ENCODE measurements at regions not wholly inside any gene's neighbourhood (a gene's known extent, or its start where the extent isn't known, plus 50 kb on each side); places are given as distances from the start of the nearest gene placed in this dataset.

DNA sequence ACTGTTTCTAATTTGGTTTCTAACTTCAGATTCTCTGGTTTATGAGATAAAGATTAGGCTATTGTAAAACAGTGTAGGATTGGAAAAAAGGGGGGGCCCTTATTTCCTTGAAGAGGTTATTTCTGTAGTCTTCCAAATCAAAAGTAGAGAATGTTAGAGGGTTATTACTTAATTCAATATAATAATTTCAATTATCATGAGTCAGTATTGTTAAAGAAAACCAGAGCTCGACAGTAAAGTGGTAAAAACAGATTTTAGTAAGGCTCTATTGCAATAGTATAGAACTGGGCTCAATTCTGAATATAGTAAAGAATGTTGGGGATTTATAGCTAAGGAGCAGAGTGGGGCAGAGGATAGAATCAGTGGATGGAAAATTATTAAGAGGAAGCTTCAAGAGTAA is 140.0 kb downstream of the TANC2 start:
- Mint-ChIP-seq H3K4me1 (ENCODE audit: unreplicated experiment) (no peaks in the 10 kb centered on the region), H3K27ac (no peak overlapping the region), H3K4me3 (no peak overlapping the region), H3K36me3 (peaks cover 5% of the 10 kb centered on the region), H3K27me3 (no peaks in the 10 kb centered on the region), H3K9me3 (no peaks in the 10 kb centered on the region)
- TF ChIP-seq, protein P1, sequence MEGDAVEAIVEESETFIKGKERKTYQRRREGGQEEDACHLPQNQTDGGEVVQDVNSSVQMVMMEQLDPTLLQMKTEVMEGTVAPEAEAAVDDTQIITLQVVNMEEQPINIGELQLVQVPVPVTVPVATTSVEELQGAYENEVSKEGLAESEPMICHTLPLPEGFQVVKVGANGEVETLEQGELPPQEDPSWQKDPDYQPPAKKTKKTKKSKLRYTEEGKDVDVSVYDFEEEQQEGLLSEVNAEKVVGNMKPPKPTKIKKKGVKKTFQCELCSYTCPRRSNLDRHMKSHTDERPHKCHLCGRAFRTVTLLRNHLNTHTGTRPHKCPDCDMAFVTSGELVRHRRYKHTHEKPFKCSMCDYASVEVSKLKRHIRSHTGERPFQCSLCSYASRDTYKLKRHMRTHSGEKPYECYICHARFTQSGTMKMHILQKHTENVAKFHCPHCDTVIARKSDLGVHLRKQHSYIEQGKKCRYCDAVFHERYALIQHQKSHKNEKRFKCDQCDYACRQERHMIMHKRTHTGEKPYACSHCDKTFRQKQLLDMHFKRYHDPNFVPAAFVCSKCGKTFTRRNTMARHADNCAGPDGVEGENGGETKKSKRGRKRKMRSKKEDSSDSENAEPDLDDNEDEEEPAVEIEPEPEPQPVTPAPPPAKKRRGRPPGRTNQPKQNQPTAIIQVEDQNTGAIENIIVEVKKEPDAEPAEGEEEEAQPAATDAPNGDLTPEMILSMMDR (conservative IDR thresholded peaks at IDR 0.05), result no peak
- no peak for DNase-seq (ENCODE audit: extremely low spot score, unreplicated experiment)

DNA sequence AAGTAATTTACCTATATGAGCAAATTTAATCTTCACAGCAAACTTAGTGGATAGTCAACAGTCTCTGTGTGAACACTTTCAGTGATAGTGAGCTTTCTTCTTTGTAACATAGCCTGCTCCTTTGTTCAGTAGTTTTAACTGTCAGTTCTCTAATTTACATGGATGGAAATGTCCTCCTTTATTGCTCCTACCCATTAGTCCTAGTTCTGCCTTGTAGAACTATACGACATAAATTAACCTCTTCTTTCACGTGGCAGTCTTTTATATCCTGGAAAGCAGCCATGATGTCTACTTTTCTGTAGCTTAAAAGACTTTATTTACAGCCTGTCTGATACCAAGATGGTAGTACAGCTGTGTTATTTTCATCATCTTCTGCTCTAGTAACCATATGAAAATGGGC is 143.6 kb downstream of the TANC2 start:
- no peak overlapping the region for H3K27ac Mint-ChIP-seq
- no peak overlapping the region for H3K4me3 Mint-ChIP-seq
- peaks cover 6% of the 10 kb centered on the region for H3K36me3 Mint-ChIP-seq
- H3K4me1 Mint-ChIP-seq (ENCODE audit: unreplicated experiment), result peaks cover 10% of the 10 kb centered on the region
- no peak for DNase-seq (ENCODE audit: extremely low spot score, unreplicated experiment)
- no peaks in the 10 kb centered on the region for H3K9me3 Mint-ChIP-seq
- no peaks in the 10 kb centered on the region for H3K27me3 Mint-ChIP-seq
- TF ChIP-seq, protein P1 (conservative IDR thresholded peaks at IDR 0.05), result no peak

DNA sequence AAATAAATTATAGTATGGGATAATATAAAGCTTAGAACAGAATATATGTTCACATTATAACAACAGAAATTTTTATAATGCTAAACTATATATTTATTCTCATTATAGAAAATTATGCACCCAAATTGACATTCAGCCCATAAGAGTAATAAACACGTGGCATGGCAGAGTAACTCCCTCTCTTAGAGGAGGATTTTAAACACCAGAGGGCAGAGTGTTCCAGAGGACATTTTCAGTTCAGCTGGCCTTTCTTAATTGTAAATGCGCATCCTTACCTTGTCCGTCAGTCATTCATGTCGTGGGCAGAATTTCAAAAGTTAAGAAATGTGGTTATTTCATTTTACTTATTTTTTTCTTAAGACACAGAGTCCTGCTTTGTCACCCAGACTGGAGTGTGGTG is 147.1 kb downstream of the TANC2 start:
- Mint-ChIP-seq H3K27me3 (no peaks in the 10 kb centered on the region), H3K27ac (no peak overlapping the region), H3K36me3 (peaks cover 6% of the 10 kb centered on the region), H3K9me3 (no peaks in the 10 kb centered on the region), H3K4me1 (ENCODE audit: unreplicated experiment) (peaks cover 21% of the 10 kb centered on the region), H3K4me3 (no peak overlapping the region)
- no peak for DNase-seq (ENCODE audit: extremely low spot score, unreplicated experiment)
- TF ChIP-seq, protein P1 (conservative IDR thresholded peaks at IDR 0.05), result peak; percentile 63

DNA sequence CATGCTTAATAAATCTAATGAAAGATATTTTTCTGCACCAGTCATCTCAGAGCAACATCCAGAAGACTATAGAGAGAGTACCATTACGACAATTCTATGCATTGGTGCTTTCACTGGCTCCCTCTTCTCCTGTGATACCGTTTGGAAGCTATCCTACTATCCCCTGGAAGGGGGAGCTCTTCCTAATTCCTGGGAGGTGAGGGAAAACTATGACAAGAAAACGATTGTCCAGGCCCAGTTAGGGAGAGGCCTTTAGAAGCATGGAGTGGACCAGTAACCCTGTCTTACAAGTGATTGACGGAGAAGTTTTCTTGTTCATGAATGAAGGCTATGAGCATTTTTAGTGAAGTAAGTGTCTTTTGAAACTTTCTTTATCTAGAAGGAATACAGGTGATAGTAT is 150.2 kb downstream of the TANC2 start:
- H3K4me1 Mint-ChIP-seq (ENCODE audit: unreplicated experiment), result peaks cover 21% of the 10 kb centered on the region
- no peaks in the 10 kb centered on the region for H3K9me3 Mint-ChIP-seq
- H3K27me3 Mint-ChIP-seq, result no peaks in the 10 kb centered on the region

DNA sequence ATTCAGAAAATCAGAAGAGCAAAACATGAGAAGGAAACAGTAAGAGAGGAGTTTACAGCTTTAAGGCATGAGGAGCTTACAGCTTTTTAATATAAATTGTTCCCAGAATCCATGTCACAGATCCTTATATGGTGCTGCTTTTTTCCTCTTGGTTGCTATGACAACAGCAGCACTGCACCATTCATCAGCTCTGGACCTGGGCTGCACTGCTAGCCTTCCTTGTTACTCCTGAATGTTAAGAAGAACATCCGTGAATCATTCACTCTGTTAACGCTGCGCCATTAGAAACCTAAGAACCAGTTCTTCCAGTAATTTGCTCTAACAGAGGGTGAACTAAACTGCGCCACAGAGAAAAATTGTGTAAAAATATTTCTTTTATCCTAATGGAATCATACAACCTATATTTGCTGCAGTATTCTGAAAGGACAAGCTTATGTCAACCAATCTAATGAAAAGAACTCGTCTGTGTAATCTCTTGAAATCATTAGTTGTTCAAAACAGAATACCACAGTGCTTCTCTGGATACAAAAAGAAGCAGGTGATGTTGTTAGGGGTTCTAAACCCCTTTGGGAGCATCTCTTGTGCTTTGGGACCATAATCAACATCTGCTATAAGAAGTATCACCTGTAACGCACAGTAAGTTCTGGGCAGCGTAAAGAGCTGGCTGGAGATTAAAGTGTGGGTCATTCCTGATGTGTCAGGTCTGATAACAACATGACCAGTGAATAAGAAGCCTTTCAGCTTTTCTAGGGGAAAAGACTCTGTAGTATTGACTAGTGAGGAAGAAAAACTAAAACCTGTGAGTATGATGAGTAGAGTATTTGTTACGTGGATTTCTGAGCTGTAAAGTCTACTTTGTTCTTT is 151.2 kb downstream of the TANC2 start:
- no peaks in the 10 kb centered on the region for H3K27me3 Mint-ChIP-seq
- H3K27ac Mint-ChIP-seq, result peak overlapping the region; percentile 82
- DNase-seq (ENCODE audit: extremely low spot score, unreplicated experiment), result no peak
- peak overlapping the region; percentile 64 for H3K4me3 Mint-ChIP-seq
- TF ChIP-seq, protein P1 (conservative IDR thresholded peaks at IDR 0.05), result no peak
- H3K9me3 Mint-ChIP-seq, result no peaks in the 10 kb centered on the region
- H3K36me3 Mint-ChIP-seq, result peaks cover 3% of the 10 kb centered on the region
- H3K4me1 Mint-ChIP-seq (ENCODE audit: unreplicated experiment), result peaks cover 18% of the 10 kb centered on the region

More for the DNA sequence above, 150.2 kb downstream of the TANC2 start:
- no peak overlapping the region for H3K4me3 Mint-ChIP-seq
- peaks cover 6% of the 10 kb centered on the region for H3K36me3 Mint-ChIP-seq
- TF ChIP-seq, protein P1 (conservative IDR thresholded peaks at IDR 0.05), result peak; percentile 47
- no peak for DNase-seq (ENCODE audit: extremely low spot score, unreplicated experiment)
- peak overlapping the region; percentile 52 for H3K27ac Mint-ChIP-seq

Data from type B pancreatic cell (in vitro differentiated cells).